B cell (primary cell): ENCODE measurements at regions not wholly inside any gene's neighbourhood (a gene's known extent, or its start where the extent isn't known, plus 50 kb on each side); places are given as distances from the start of the nearest gene placed in this dataset.

Experiments used
- ATAC-seq: fragments of 200-7000 bp; cut with Tn5 transposase; one replicate; pipeline ENCODE4 v1.10.0; 2021; ENCODE audit warnings: low read depth, mild to moderate bottlenecking, moderate number of reproducible peaks, moderate library complexity
- CTCF ChIA-PET: fragments of 350-600 bp; sonication (Branson Sonifier 250); formaldehyde crosslinking; loops from one replicate; lab custom pipeline; 2021; ENCODE audit warnings: antibody characterized with exemption, inconsistent platforms; lab: Charles Lee
- POLR2A ChIA-PET: fragments of 350-600 bp; sonication (Branson Sonifier 250); formaldehyde crosslinking; loops from one replicate; lab custom pipeline; 2021; ENCODE audit warnings: antibody characterized with exemption; lab: Charles Lee
- DNase-seq: peaks from one replicate; pipeline ENCODE4 v3.0.0; 2013
- H2AFZ ChIP-seq: 2 replicates; pipeline ENCODE4 v1.6.1; 2012; ENCODE audit warnings: mild to moderate bottlenecking, low read depth, low read length; ENCODE audit not compliant: insufficient read depth, poor library complexity, severe bottlenecking
- H3K27ac ChIP-seq, 2 donors: 1 replicate in 1 of 2; 2 replicates in 1 of 2; pipeline ENCODE4 v1.5.1; 2012 to 2013; ENCODE audit warnings: low read length in 2 of 2, mild to moderate bottlenecking in 2 of 2, moderate library complexity in 1 of 2
- H3K27me3 ChIP-seq, 4 experiments: fragments of 200-600 bp in 1 of 4; sonication (generic) in 1 of 4; replicated peaks in 1 of 4; 1 replicate in 2 of 4; 2 replicates in 2 of 4; pipeline versions ENCODE4 v1.6.1 to v1.7.0; 2013 to 2016; ENCODE audit warnings: low read length in 3 of 4, mild to moderate bottlenecking in 2 of 4, mixed read lengths in 1 of 4, moderate library complexity in 1 of 4; ENCODE audit not compliant: insufficient read depth in 4 of 4, control insufficient read depth in 3 of 4; ENCODE audit errors: control extremely low read depth in 1 of 4
- H3K36me3 ChIP-seq, 2 experiments: replicated peaks in 1 of 2; 1 replicate in 1 of 2; 2 replicates in 1 of 2; pipeline versions ENCODE4 v1.6.1 to v1.7.1; 2013; ENCODE audit warnings: low read length in 1 of 2; ENCODE audit not compliant: insufficient read depth in 2 of 2, control insufficient read depth in 1 of 2; ENCODE audit errors: control extremely low read depth in 1 of 2, extremely low read depth in 1 of 2
- H3K4me1 ChIP-seq, 2 donors: fragments of 200-600 bp in 1 of 2; sonication (generic) in 1 of 2; 1 replicate in 1 of 2; 2 replicates in 1 of 2; pipeline versions ENCODE4 v1.5.1 to v1.6.1; 2013 to 2017; ENCODE audit warnings: low read length in 2 of 2; ENCODE audit not compliant: control insufficient read depth in 2 of 2, insufficient read depth in 2 of 2
- H3K4me2 ChIP-seq: replicated peaks from 2 replicates; pipeline ENCODE3; 2012; ENCODE audit warnings: mild to moderate bottlenecking, low read depth, low read length; ENCODE audit not compliant: poor library complexity, severe bottlenecking
- H3K4me3 ChIP-seq, 5 experiments: fragments of 200-600 bp in 1 of 5; sonication (generic) in 1 of 5; 1 replicate in 3 of 5; 2 replicates in 2 of 5; pipeline versions ENCODE4 v1.5.1 to v1.7.0; 2011 to 2016; ENCODE audit warnings: low read length in 4 of 5, mild to moderate bottlenecking in 4 of 5, low read depth in 2 of 5, control low read depth in 1 of 5, moderate library complexity in 1 of 5; ENCODE audit not compliant: insufficient read depth in 1 of 5; ENCODE audit errors: control extremely low read depth in 1 of 5, extremely low read depth in 1 of 5
- H3K79me2 ChIP-seq: fragments of 200-600 bp; sonication (generic); one replicate; pipeline ENCODE4 v1.6.0; 2016; ENCODE audit warnings: low read length; ENCODE audit not compliant: control insufficient read depth, insufficient read depth
- H3K9ac ChIP-seq: fragments of 200-600 bp; sonication (generic); 2 replicates; pipeline ENCODE4 v1.6.1; 2017; ENCODE audit warnings: mild to moderate bottlenecking, low read length, moderate library complexity
- H3K9me3 ChIP-seq, 3 donors: one replicate each; pipeline versions ENCODE4 v1.6.1 to v1.7.1; 2013; ENCODE audit warnings: low read length in 2 of 3; ENCODE audit not compliant: control insufficient read depth in 2 of 3, insufficient read depth in 1 of 3; ENCODE audit errors: control extremely low read depth in 1 of 3
- H4K20me1 ChIP-seq: 2 replicates; pipeline ENCODE4 v1.6.0; 2012; ENCODE audit warnings: mild to moderate bottlenecking, low read length; ENCODE audit not compliant: insufficient read depth, control insufficient read depth, poor library complexity, severe bottlenecking
- H3K27ac Mint-ChIP-seq: one replicate; pipeline ENCODE4 v1.8.0; 2021; ENCODE audit warnings: mixed read lengths
- H3K27me3 Mint-ChIP-seq: one replicate; pipeline ENCODE4 v1.8.0; 2021; ENCODE audit warnings: mixed read lengths
- H3K4me1 Mint-ChIP-seq: one replicate; pipeline ENCODE4 v1.8.0; 2021; ENCODE audit warnings: mixed read lengths
- H3K4me3 Mint-ChIP-seq: one replicate; pipeline ENCODE4 v1.8.0; 2021; ENCODE audit warnings: mixed read lengths
- H3K9me3 Mint-ChIP-seq: one replicate; pipeline ENCODE4 v1.8.0; 2022; ENCODE audit warnings: mixed read lengths; ENCODE audit not compliant: insufficient read depth
- EZH2 ChIP-seq: IDR thresholded peaks from 2 replicates; pipeline ENCODE4 v1.6.1; 2012; ENCODE audit warnings: borderline replicate concordance, low read depth, mild to moderate bottlenecking, moderate library complexity, low read length; ENCODE audit not compliant: insufficient read depth, poor library complexity, severe bottlenecking
- WGBS: methylation state at CpG from one replicate; pipeline ENCODE4 v1.1.5; 2013; ENCODE audit warnings: missing lambda C conversion rate; ENCODE audit not compliant: insufficient coverage; 5-methylcytosine and 5-hydroxymethylcytosine counted together
- intact Hi-C: fragments of 100-400 bp; cut with micrococcal nuclease; formaldehyde crosslinking; loops from one replicate; pipeline ENCODE4 v1.10.0; 2022
- TF ChIP-seq, protein P1 (sequence below): fragments of 200-600 bp; IDR thresholded peaks from one replicate; pipeline ENCODE4 v1.8.0; 2022; ENCODE audit warnings: antibody characterized with exemption, mild to moderate bottlenecking

DNA sequence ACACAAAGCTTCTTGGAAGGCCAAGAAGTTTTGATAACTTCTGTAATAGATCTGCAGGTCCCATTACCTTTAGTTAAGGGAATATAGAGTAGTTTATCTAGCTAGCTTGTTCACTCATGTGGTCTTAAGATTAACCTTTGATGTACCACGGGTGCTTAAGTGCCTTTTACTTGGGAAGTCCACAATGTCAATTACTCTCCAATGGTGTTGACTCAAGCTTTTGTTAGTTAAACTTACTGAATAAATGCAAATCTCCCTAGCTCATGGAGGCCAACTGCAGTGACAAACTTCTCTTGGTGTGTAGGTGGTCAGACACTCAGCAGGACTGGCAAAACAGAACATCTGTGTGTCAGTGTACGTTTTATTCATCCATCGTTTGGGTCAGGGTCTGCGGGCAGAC lies 501.5 kb downstream of the ELAVL2 start:
- POLR2A ChIA-PET: no interaction called here
- CTCF ChIA-PET: no interaction called here
- Mint-ChIP-seq H3K4me3 (no peak overlapping the region), H3K27me3 (no peaks in the 10 kb centered on the region), H3K9me3 (no peaks in the 10 kb centered on the region), H3K27ac (no peak overlapping the region), H3K4me1 (no peaks in the 10 kb centered on the region)
- H3K9me3 ChIP-seq: no peaks in the 10 kb centered on the region
- no peaks in the 10 kb centered on the region for H3K27me3 ChIP-seq
- H4K20me1 ChIP-seq: no peaks in the 10 kb centered on the region
- H3K36me3 ChIP-seq: no peaks in the 10 kb centered on the region
- no peaks in the 10 kb centered on the region for H3K79me2 ChIP-seq
- no peak overlapping the region for H3K27ac ChIP-seq
- H3K4me1 ChIP-seq: no peaks in the 10 kb centered on the region
- TF ChIP-seq EZH2: no peak
- TF ChIP-seq, protein P1, sequence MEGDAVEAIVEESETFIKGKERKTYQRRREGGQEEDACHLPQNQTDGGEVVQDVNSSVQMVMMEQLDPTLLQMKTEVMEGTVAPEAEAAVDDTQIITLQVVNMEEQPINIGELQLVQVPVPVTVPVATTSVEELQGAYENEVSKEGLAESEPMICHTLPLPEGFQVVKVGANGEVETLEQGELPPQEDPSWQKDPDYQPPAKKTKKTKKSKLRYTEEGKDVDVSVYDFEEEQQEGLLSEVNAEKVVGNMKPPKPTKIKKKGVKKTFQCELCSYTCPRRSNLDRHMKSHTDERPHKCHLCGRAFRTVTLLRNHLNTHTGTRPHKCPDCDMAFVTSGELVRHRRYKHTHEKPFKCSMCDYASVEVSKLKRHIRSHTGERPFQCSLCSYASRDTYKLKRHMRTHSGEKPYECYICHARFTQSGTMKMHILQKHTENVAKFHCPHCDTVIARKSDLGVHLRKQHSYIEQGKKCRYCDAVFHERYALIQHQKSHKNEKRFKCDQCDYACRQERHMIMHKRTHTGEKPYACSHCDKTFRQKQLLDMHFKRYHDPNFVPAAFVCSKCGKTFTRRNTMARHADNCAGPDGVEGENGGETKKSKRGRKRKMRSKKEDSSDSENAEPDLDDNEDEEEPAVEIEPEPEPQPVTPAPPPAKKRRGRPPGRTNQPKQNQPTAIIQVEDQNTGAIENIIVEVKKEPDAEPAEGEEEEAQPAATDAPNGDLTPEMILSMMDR: no peak
- H2AFZ ChIP-seq: no peak overlapping the region
- intact Hi-C loops: no loop called here
- DNase-seq (no peak), ATAC-seq (no peak)
- no peak overlapping the region for H3K4me2 ChIP-seq
- H3K9ac ChIP-seq: no peak overlapping the region
- no peak overlapping the region for H3K4me3 ChIP-seq
- 82% methylated on average over 2 of the region's 4 CpGs for WGBS

DNA sequence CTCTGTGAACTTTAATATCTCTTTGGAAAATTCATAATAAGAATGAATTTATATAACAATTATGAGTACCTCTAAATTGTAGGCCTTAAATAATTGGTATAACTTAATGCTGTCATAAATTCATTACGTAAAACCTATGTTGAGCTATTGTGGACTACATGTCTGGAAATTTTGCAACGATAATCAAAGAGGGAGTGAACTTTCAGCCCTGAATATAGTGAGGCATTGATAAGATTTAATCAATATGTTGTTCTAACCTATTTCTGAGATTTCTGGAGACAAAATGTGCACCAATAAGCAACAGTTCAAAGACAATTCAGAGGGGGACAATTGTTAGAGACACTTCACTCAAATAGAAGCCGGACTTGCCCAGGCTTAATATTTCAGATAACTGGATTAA lies 499.4 kb downstream of the ELAVL2 start:
- H3K27me3 ChIP-seq: no peaks in the 10 kb centered on the region
- 83% methylated on average over 1 of the region's 3 CpGs for WGBS

More for the DNA sequence above, 499.4 kb downstream of the ELAVL2 start:
- no peak for DNase-seq
- intact Hi-C loops: no loop called here
- Mint-ChIP-seq H3K27ac (no peak overlapping the region), H3K4me1 (no peaks in the 10 kb centered on the region), H3K27me3 (no peaks in the 10 kb centered on the region), H3K4me3 (no peak overlapping the region), H3K9me3 (peaks cover 7% of the 10 kb centered on the region)
- no peak overlapping the region for H2AFZ ChIP-seq
- H3K4me1 ChIP-seq: no peaks in the 10 kb centered on the region
- POLR2A ChIA-PET: no interaction called here
- H3K79me2 ChIP-seq: no peaks in the 10 kb centered on the region
- H3K4me3 ChIP-seq: no peak overlapping the region
- no peak for ATAC-seq
- H3K27ac ChIP-seq: no peak overlapping the region
- TF ChIP-seq EZH2: no peak
- CTCF ChIA-PET: no interaction called here
- no peaks in the 10 kb centered on the region for H4K20me1 ChIP-seq
- peaks cover 0 to 8% (median 3%) of the 10 kb centered on the region in 3 donors for H3K9me3 ChIP-seq
- no peak overlapping the region for H3K9ac ChIP-seq
- H3K36me3 ChIP-seq: no peaks in the 10 kb centered on the region
- no peak overlapping the region for H3K4me2 ChIP-seq
